Liver (tissue), 8 donors: ENCODE measurements at regions not wholly inside any gene's neighbourhood (a gene's known extent, or its start where the extent isn't known, plus 50 kb on each side); places are given as distances from the start of the nearest gene placed in this dataset.

Experiments
- DNase-seq: peaks from one replicate; pipeline ENCODE4 v3.0.0-alpha.2; 2017; ENCODE audit warnings: low spot score
- H3K27ac ChIP-seq, 2 donors: one replicate each; pipeline ENCODE4 v1.7.0; 2013; ENCODE audit warnings: inconsistent platforms in 2 of 2, low read length in 2 of 2, control low read depth in 1 of 2, low read depth in 1 of 2, mild to moderate bottlenecking in 1 of 2
- H3K27me3 ChIP-seq, 4 donors: one replicate each; pipeline versions ENCODE4 v1.6.1 to v1.7.0; 2013; ENCODE audit warnings: low read length in 3 of 4, inconsistent platforms in 1 of 4, mild to moderate bottlenecking in 1 of 4, moderate library complexity in 1 of 4; ENCODE audit not compliant: control insufficient read depth in 4 of 4, insufficient read depth in 4 of 4
- H3K36me3 ChIP-seq, 4 donors: one replicate each; pipeline versions ENCODE4 v1.6.1 to v1.7.0; 2013; ENCODE audit warnings: low read length in 3 of 4, mild to moderate bottlenecking in 3 of 4, low read depth in 1 of 4, moderate library complexity in 1 of 4; ENCODE audit not compliant: control insufficient read depth in 4 of 4, insufficient read depth in 3 of 4
- H3K4me1 ChIP-seq, 4 donors: one replicate each; pipeline versions ENCODE4 v1.6.1 to v1.7.0; 2013; ENCODE audit warnings: low read length in 3 of 4, mild to moderate bottlenecking in 3 of 4, moderate library complexity in 1 of 4; ENCODE audit not compliant: control insufficient read depth in 4 of 4, insufficient read depth in 4 of 4
- H3K4me3 ChIP-seq, 3 donors: one replicate each; pipeline versions ENCODE4 v1.6.1 to v1.7.0; 2013; ENCODE audit warnings: low read length in 3 of 3, control low read depth in 1 of 3, low read depth in 1 of 3, mild to moderate bottlenecking in 1 of 3
- H3K9ac ChIP-seq, 2 donors: one replicate each; pipeline ENCODE4 v1.7.0; 2013; ENCODE audit warnings: low read length in 2 of 2, mild to moderate bottlenecking in 2 of 2, moderate library complexity in 2 of 2, control low read depth in 1 of 2, low read depth in 1 of 2
- H3K9me3 ChIP-seq, 4 donors: one replicate each; pipeline versions ENCODE4 v1.6.1 to v1.7.0; 2013; ENCODE audit warnings: low read length in 3 of 4; ENCODE audit not compliant: control insufficient read depth in 4 of 4
- ATF3 ChIP-seq: IDR thresholded peaks from 2 replicates; pipeline ENCODE4 v1.6.1; 2016; ENCODE audit warnings: antibody characterized with exemption
- CTCF ChIP-seq: fragments of 150-350 bp; IDR thresholded peaks from 2 replicates; pipeline ENCODE4 v1.5.1; 2017; ENCODE audit warnings: improper control_type of control experiment, low read depth, low read length; ENCODE audit not compliant: missing input control
- EGR1 ChIP-seq, 2 donors: IDR thresholded peaks; 2 replicates each; pipeline ENCODE4 v1.6.1; 2016 to 2018; ENCODE audit warnings: antibody characterized with exemption in 2 of 2, low read depth in 2 of 2
- FOXA1 ChIP-seq: IDR thresholded peaks from 2 replicates; pipeline ENCODE4 v1.6.1; 2016; ENCODE audit warnings: antibody characterized with exemption
- FOXA2 ChIP-seq: IDR thresholded peaks from 2 replicates; pipeline ENCODE4 v1.6.1; 2016; ENCODE audit warnings: antibody characterized with exemption
- GABPA ChIP-seq, 2 donors: IDR thresholded peaks in 1 of 2; conservative IDR thresholded peaks in 1 of 2; 2 replicates each; pipeline ENCODE4 v1.6.1; 2016; ENCODE audit warnings: antibody characterized with exemption in 2 of 2, mild to moderate bottlenecking in 1 of 2, moderate library complexity in 1 of 2
- HNF4A ChIP-seq, 2 donors: conservative IDR thresholded peaks; 2 replicates each; pipeline ENCODE4 v1.6.1; 2016; ENCODE audit warnings: antibody characterized with exemption in 2 of 2, mild to moderate bottlenecking in 2 of 2
- HNF4G ChIP-seq: IDR thresholded peaks from 2 replicates; pipeline ENCODE4 v1.6.1; 2016; ENCODE audit warnings: antibody characterized with exemption
- JUND ChIP-seq, 2 donors: IDR thresholded peaks; 2 replicates each; pipeline ENCODE4 v1.6.1; 2016; ENCODE audit warnings: antibody characterized with exemption in 2 of 2
- MAX ChIP-seq: IDR thresholded peaks from 2 replicates; pipeline ENCODE4 v1.6.1; 2016; ENCODE audit warnings: antibody characterized with exemption
- NR2F2 ChIP-seq: IDR thresholded peaks from 2 replicates; pipeline ENCODE4 v1.6.1; 2016; ENCODE audit warnings: antibody characterized with exemption
- RAD21 ChIP-seq, 2 donors: IDR thresholded peaks; 2 replicates each; pipeline ENCODE4 v1.6.1; 2016; ENCODE audit warnings: antibody characterized with exemption in 2 of 2, mild to moderate bottlenecking in 2 of 2
- REST ChIP-seq: IDR thresholded peaks from 2 replicates; pipeline ENCODE4 v1.6.1; 2016; ENCODE audit warnings: antibody characterized with exemption, mild to moderate bottlenecking
- SP1 ChIP-seq: IDR thresholded peaks from 2 replicates; pipeline ENCODE4 v1.6.1; 2018; ENCODE audit warnings: antibody characterized with exemption, mild to moderate bottlenecking
- TAF1 ChIP-seq: conservative IDR thresholded peaks from 2 replicates; pipeline ENCODE4 v1.6.1; 2016; ENCODE audit warnings: antibody characterized with exemption, mild to moderate bottlenecking
- YY1 ChIP-seq: IDR thresholded peaks from 2 replicates; pipeline ENCODE4 v1.6.1; 2016; ENCODE audit warnings: antibody characterized with exemption, mild to moderate bottlenecking
- ZBTB33 ChIP-seq: IDR thresholded peaks from 2 replicates; pipeline ENCODE4 v1.6.1; 2016; ENCODE audit warnings: antibody characterized with exemption
- WGBS: extraction: QIAGEN DNeasy Blood & Tissue Kit; methylation state at CpG from one replicate; pipeline ENCODE4 v1.1.7; 2013; 5-methylcytosine and 5-hydroxymethylcytosine counted together
- donor health status: healthy.
- donor health status: healthy.
- donor health status: healthy.
- donor health status: healthy.
- donor health status: healthy.

GRCh38 chr6:143586557-143586956, 75.0 kb upstream of the FUCA2 start:
- Histone ChIP-seq H3K4me1 (peaks cover 0 to 9% (median 0%) of the 10 kb centered on the region in 4 donors), H3K27ac (no peak overlapping the region), H3K9ac (no peak overlapping the region), H3K9me3 (no peaks in the 10 kb centered on the region), H3K36me3 (no peaks in the 10 kb centered on the region), H3K4me3 (no peak overlapping the region), H3K27me3 (no peaks in the 10 kb centered on the region)
- no peak for DNase-seq
- TF ChIP-seq EGR1 (IDR thresholded peaks at IDR 0.05; ENCODE audit: low read depth in 2 of 2) (no peak), YY1 (no peak), FOXA2 (no peak), MAX (no peak), TAF1 (no peak), CTCF (no peak), RAD21 (IDR thresholded peaks at IDR 0.05) (no peak), ATF3 (no peak), REST (no peak)
- 93% methylated on average over 6 of the region's 6 CpGs for WGBS

GRCh38 chr6:143585716-143586115, 74.2 kb upstream of the FUCA2 start:
- DNase-seq, result no peak
- Histone ChIP-seq H3K36me3 (no peaks in the 10 kb centered on the region), H3K27ac (no peak overlapping the region), H3K4me1 (peaks cover 0 to 10% (median 0%) of the 10 kb centered on the region in 4 donors), H3K9me3 (no peaks in the 10 kb centered on the region), H3K9ac (no peak overlapping the region), H3K27me3 (no peaks in the 10 kb centered on the region), H3K4me3 (no peak overlapping the region)
- TF ChIP-seq TAF1 (no peak), REST (no peak), SP1 (no peak), YY1 (no peak), RAD21 (IDR thresholded peaks at IDR 0.05) (no peak), FOXA1 (no peak), GABPA (IDR thresholded peaks at IDR 0.05 in 1 of 2, conservative IDR thresholded peaks at IDR 0.05 in 1 of 2) (no peak), HNF4G (no peak), NR2F2 (no peak), MAX (no peak), FOXA2 (no peak), EGR1 (IDR thresholded peaks at IDR 0.05; ENCODE audit: low read depth in 2 of 2) (no peak), HNF4A (conservative IDR thresholded peaks at IDR 0.05) (no peak), CTCF (no peak), JUND (IDR thresholded peaks at IDR 0.05) (no peak), ZBTB33 (no peak)
- 93% methylated on average over 4 of the region's 4 CpGs for WGBS
